BJ (cell line): ENCODE measurements at regions not wholly inside any gene's neighbourhood (a gene's known extent, or its start where the extent isn't known, plus 50 kb on each side); places are given as distances from the start of the nearest gene placed in this dataset.

ENCODE experiments used
- CTCF ChIA-PET: fragments of 350-600 bp; formaldehyde crosslinking; extraction: SDS; loops from one replicate; lab custom pipeline; 2021; ENCODE audit warnings: antibody characterized with exemption, inconsistent platforms; lab: Yijun Ruan, JAX
- POLR2A ChIA-PET: fragments of 300-600 bp; sonication (Branson Sonifier 250); formaldehyde crosslinking; extraction: SDS; loops from one replicate; lab custom pipeline; 2021; ENCODE audit warnings: antibody characterized with exemption; lab: Charles Lee
- DNase-seq: peaks from one replicate; pipeline ENCODE4 v3.0.0-alpha.2; 2011; ENCODE audit warnings: low read depth
- H3K27me3 ChIP-seq: 2 replicates; pipeline ENCODE4 v1.6.0; 2011; ENCODE audit warnings: low read length; ENCODE audit not compliant: control insufficient read depth, insufficient read depth
- H3K36me3 ChIP-seq: 2 replicates; pipeline ENCODE4 v1.5.1; 2011; ENCODE audit warnings: low read length; ENCODE audit not compliant: control insufficient read depth, insufficient read depth
- H3K4me3 ChIP-seq: 2 replicates; pipeline ENCODE4 v1.5.1; 2011; ENCODE audit warnings: low read depth, mild to moderate bottlenecking, control low read depth, low read length
- TF ChIP-seq, protein P1 (sequence below): IDR thresholded peaks from 2 replicates; pipeline ENCODE4 v1.5.1; 2011; ENCODE audit warnings: low read depth, mild to moderate bottlenecking, control low read depth, inconsistent platforms, low read length, moderate library complexity; ENCODE audit not compliant: insufficient read depth

DNA sequence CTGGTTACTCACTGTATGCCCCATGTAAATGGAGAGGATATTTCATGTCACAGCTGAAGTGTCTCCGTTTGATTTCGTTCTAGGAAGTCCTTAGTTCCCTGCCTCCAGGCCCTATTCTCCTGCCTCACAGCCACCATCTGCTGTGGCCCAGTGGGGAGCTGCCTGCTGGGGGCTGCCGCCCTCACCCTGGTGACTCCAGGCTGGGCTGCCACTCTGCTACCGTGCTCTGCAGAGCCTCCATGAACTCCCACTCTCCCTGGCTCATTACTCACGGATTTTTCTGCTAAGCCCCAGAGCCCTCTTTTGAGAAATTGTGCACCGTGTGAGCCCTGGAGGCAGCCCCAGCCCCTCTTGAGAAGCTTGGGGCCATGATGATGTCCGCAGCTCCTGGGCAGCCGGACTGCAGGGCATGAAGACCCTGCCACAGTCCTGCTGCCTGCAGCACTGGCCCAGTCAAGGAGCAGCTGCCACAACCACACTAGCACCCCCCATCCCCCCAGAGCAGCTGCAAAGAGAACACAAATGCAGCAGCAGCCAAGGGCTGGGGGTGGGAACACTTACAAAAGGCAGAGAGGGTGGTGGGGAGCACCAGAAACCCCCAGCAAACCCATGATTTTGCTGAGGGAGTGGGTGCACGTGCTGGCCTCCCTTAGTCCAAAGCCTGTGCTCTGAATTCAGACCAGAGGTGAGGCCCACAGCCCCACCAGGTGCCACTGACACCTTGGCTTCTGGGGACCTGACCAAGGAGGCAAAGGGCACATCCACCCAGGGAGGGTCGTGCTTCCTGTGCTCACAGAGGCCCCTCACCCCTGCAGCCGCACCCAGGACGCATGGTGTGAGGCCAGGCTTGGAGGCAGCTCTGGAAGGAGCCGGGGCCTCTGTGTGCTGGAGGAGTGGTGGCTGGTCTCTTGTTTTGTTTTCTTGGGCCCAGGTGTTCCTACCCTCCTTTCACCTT is 270.2 kb upstream of the RAB6C start:
- no peak for DNase-seq
- POLR2A ChIA-PET, result no interaction called here

GRCh38 chr2:129709956-129710598 is 269.4 kb upstream of the RAB6C start:
- no peak overlapping the region for H3K4me3 ChIP-seq
- no peaks in the 10 kb centered on the region for H3K36me3 ChIP-seq
- CTCF ChIA-PET, result no interaction called here
- TF ChIP-seq, protein P1, sequence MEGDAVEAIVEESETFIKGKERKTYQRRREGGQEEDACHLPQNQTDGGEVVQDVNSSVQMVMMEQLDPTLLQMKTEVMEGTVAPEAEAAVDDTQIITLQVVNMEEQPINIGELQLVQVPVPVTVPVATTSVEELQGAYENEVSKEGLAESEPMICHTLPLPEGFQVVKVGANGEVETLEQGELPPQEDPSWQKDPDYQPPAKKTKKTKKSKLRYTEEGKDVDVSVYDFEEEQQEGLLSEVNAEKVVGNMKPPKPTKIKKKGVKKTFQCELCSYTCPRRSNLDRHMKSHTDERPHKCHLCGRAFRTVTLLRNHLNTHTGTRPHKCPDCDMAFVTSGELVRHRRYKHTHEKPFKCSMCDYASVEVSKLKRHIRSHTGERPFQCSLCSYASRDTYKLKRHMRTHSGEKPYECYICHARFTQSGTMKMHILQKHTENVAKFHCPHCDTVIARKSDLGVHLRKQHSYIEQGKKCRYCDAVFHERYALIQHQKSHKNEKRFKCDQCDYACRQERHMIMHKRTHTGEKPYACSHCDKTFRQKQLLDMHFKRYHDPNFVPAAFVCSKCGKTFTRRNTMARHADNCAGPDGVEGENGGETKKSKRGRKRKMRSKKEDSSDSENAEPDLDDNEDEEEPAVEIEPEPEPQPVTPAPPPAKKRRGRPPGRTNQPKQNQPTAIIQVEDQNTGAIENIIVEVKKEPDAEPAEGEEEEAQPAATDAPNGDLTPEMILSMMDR, result no peak
- POLR2A ChIA-PET, result no interaction called here
- no peak for DNase-seq
- H3K27me3 ChIP-seq, result no peaks in the 10 kb centered on the region

More for the DNA sequence above, 270.2 kb upstream of the RAB6C start:
- H3K4me3 ChIP-seq, result no peak overlapping the region
- no peaks in the 10 kb centered on the region for H3K27me3 ChIP-seq
- H3K36me3 ChIP-seq, result no peaks in the 10 kb centered on the region
- CTCF ChIA-PET, result no interaction called here
- TF ChIP-seq, protein P1, result no peak

GRCh38 chr2:129710670-129711495 is 268.6 kb upstream of the RAB6C start:
- no peaks in the 10 kb centered on the region for H3K27me3 ChIP-seq
- H3K4me3 ChIP-seq, result no peak overlapping the region
- POLR2A ChIA-PET, result no interaction called here
- no peaks in the 10 kb centered on the region for H3K36me3 ChIP-seq
- TF ChIP-seq, protein P1, result no peak
- no peak for DNase-seq
- CTCF ChIA-PET, result no interaction called here

- TF ChIP-seq, protein P1, result no peak
- H3K4me3 ChIP-seq, result no peak overlapping the region
- POLR2A ChIA-PET, result no interaction called here
- no peak for DNase-seq
- CTCF ChIA-PET, result no interaction called here
- no peaks in the 10 kb centered on the region for H3K27me3 ChIP-seq
- H3K36me3 ChIP-seq, result no peaks in the 10 kb centered on the region
Measured at GRCh38 chr2:129711816-129712675, 267.4 kb upstream of the RAB6C start.
